HL-60 (cell line): ENCODE measurements at regions not wholly inside any gene's neighbourhood (a gene's known extent, or its start where the extent isn't known, plus 50 kb on each side); places are given as distances from the start of the nearest gene placed in this dataset.

Experiments
- DNase-seq, 2 experiments: peaks; one replicate each; pipeline ENCODE4 v3.0.0-alpha.2; 2010 to 2020; ENCODE audit warnings: low read depth in 1 of 2, low spot score in 1 of 2
- H3K27ac ChIP-seq: fragments of 250-450 bp; sonication (Bioruptor Pico); replicated peaks from 2 replicates; pipeline ENCODE4 v1.5.1; 2020; ENCODE audit warnings: mild to moderate bottlenecking, moderate library complexity
- H3K27me3 ChIP-seq: fragments of 250-450 bp; sonication (Bioruptor Pico); 2 replicates; pipeline ENCODE4 v1.5.1; 2021; ENCODE audit warnings: mild to moderate bottlenecking, moderate library complexity; ENCODE audit not compliant: insufficient read depth, poor library complexity, severe bottlenecking
- H3K4me3 ChIP-seq: replicated peaks from 2 replicates; pipeline ENCODE4 v1.5.1; 2011; ENCODE audit warnings: mild to moderate bottlenecking, control low read depth, low read length; ENCODE audit not compliant: insufficient read depth
- GABPA ChIP-seq: IDR thresholded peaks from 2 replicates; pipeline ENCODE4 v1.6.1; 2012; ENCODE audit warnings: low read depth
- POLR2AphosphoS5 ChIP-seq: IDR thresholded peaks from 2 replicates; pipeline ENCODE4 v1.6.1; 2012; ENCODE audit warnings: low read depth
- SPI1 ChIP-seq: IDR thresholded peaks from 2 replicates; pipeline ENCODE4 v1.6.1; 2012; ENCODE audit warnings: low read depth, mild to moderate bottlenecking, borderline replicate concordance
- TF ChIP-seq, protein P1 (sequence below): IDR thresholded peaks from one replicate; pipeline ENCODE4 v1.5.1; 2011; ENCODE audit warnings: low read length, control low read depth, inconsistent platforms; ENCODE audit not compliant: insufficient read depth
- TF ChIP-seq, protein P2 (sequence below): IDR thresholded peaks from 2 replicates; pipeline ENCODE4 v1.6.1; 2012; ENCODE audit warnings: low read depth; ENCODE audit not compliant: insufficient replicate concordance

- no peak overlapping the region for H3K27ac ChIP-seq
- no peaks in the 10 kb centered on the region for H3K27me3 ChIP-seq
- H3K4me3 ChIP-seq, result no peak overlapping the region
- DNase-seq, result no peak
- no peak for TF ChIP-seq GABPA
Observed at GRCh38 chr1:5718831-5719632, 273.2 kb downstream of the NPHP4 start.

DNA sequence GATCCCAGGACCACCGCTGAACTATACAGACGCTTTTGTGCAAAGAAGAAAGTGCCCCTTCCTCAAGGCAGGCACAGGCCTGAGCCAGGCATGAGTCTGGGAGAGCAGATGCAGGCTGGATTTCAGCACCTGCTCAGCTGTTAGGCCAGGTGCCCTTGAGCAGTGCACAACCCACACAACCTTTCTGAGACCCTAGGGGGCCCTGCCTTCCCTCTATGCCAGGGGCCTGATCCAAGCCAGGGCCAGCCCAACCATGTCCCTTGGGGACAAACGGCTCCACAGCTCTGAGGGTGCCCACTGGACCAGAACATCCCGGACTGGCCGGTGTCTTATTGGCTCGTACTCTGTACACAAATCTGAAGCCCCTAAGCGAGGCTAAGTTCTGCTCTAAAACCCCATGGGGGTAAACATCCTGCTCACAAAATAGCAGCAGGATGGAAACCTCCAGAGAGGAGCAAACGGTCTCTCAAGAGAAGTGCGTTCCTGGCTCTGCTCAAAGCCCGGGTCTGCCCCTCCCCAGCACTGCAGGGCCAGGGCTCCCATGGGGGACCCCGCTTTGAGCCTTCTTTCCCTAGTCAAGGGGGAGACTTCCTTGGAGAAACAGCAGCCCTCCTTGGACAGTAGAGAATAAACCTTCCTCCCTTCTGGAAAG is 275.1 kb downstream of the NPHP4 start:
- Histone ChIP-seq H3K27ac (no peak overlapping the region), H3K4me3 (no peak overlapping the region), H3K27me3 (no peaks in the 10 kb centered on the region)
- TF ChIP-seq GABPA (no peak), POLR2AphosphoS5 (no peak), SPI1 (no peak)
- TF ChIP-seq, protein P1, sequence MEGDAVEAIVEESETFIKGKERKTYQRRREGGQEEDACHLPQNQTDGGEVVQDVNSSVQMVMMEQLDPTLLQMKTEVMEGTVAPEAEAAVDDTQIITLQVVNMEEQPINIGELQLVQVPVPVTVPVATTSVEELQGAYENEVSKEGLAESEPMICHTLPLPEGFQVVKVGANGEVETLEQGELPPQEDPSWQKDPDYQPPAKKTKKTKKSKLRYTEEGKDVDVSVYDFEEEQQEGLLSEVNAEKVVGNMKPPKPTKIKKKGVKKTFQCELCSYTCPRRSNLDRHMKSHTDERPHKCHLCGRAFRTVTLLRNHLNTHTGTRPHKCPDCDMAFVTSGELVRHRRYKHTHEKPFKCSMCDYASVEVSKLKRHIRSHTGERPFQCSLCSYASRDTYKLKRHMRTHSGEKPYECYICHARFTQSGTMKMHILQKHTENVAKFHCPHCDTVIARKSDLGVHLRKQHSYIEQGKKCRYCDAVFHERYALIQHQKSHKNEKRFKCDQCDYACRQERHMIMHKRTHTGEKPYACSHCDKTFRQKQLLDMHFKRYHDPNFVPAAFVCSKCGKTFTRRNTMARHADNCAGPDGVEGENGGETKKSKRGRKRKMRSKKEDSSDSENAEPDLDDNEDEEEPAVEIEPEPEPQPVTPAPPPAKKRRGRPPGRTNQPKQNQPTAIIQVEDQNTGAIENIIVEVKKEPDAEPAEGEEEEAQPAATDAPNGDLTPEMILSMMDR, result no peak
- TF ChIP-seq, protein P2, sequence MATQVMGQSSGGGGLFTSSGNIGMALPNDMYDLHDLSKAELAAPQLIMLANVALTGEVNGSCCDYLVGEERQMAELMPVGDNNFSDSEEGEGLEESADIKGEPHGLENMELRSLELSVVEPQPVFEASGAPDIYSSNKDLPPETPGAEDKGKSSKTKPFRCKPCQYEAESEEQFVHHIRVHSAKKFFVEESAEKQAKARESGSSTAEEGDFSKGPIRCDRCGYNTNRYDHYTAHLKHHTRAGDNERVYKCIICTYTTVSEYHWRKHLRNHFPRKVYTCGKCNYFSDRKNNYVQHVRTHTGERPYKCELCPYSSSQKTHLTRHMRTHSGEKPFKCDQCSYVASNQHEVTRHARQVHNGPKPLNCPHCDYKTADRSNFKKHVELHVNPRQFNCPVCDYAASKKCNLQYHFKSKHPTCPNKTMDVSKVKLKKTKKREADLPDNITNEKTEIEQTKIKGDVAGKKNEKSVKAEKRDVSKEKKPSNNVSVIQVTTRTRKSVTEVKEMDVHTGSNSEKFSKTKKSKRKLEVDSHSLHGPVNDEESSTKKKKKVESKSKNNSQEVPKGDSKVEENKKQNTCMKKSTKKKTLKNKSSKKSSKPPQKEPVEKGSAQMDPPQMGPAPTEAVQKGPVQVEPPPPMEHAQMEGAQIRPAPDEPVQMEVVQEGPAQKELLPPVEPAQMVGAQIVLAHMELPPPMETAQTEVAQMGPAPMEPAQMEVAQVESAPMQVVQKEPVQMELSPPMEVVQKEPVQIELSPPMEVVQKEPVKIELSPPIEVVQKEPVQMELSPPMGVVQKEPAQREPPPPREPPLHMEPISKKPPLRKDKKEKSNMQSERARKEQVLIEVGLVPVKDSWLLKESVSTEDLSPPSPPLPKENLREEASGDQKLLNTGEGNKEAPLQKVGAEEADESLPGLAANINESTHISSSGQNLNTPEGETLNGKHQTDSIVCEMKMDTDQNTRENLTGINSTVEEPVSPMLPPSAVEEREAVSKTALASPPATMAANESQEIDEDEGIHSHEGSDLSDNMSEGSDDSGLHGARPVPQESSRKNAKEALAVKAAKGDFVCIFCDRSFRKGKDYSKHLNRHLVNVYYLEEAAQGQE, result no peak
- no peak for DNase-seq

GRCh38 chr1:5716126-5716525 is 276.1 kb downstream of the NPHP4 start:
- DNase-seq, result no peak
- Histone ChIP-seq H3K4me3 (no peak overlapping the region), H3K27ac (no peak overlapping the region), H3K27me3 (no peaks in the 10 kb centered on the region)
- TF ChIP-seq GABPA (no peak), SPI1 (no peak), POLR2AphosphoS5 (no peak)
- TF ChIP-seq, protein P2, result no peak
- TF ChIP-seq, protein P1, result no peak

DNA sequence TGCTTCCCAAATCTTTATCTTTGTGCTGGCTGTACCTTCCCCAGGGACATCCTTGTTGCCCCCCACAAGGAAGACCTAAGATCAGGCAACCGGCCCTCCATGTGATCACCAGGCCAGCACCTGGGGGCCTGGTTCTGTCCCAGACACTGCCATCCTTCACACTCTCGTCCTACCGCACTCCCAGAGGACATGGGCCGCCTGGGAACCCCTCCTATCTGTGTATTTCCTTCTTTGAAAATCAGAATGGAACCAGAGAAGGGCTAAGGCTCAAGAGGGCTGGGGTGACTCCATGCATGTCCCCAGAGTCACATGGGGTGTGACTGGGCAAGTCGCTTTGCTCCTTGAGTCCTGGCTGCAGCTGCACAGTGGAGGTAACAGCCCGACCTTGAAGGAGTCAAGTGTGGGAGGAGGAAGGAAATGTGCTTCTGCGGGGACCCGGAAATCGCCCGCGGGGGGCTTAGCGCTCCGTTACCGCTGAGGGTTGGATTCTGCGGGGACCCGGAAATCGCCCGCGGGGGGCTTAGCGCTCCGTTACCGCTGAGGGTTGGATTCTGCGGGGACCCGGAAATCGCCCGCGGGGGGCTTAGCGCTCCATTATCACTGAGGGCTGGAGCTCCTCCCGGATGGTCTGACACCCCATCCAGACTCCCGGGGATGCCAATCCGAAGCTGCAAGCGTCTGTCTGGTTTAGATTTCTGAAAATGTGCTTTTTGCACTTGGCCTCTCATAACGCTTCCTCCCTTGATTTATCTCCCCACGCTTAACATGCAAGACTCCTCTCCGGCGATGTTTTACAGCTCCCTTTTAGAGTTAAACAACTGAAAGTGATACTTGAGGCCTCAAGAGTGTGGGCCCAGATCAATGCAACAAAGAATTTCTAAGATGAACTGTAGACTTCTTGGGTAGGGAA is 278.9 kb downstream of the NPHP4 start:
- Histone ChIP-seq H3K27me3 (no peaks in the 10 kb centered on the region), H3K4me3 (no peak overlapping the region), H3K27ac (no peak overlapping the region)
- TF ChIP-seq SPI1 (no peak), GABPA (no peak), POLR2AphosphoS5 (no peak)
- TF ChIP-seq, protein P1, result no peak
- TF ChIP-seq, protein P2, result no peak
- no peak for DNase-seq
